Gastrocnemius medialis (tissue), 4 donors: ENCODE measurements at regions not wholly inside any gene's neighbourhood (a gene's known extent, or its start where the extent isn't known, plus 50 kb on each side); places are given as distances from the start of the nearest gene placed in this dataset.
"Not testable (repeated sequence)": the region's sequence is repeated elsewhere in the genome, so short reads cannot be mapped to it uniquely, and the experiment has no call there.

ENCODE experiments used
- CTCF ChIP-seq, 5 experiments: fragments of 450-650 bp in 3 of 5; fragments of 200-600 bp in 2 of 5; sonication (generic) in 2 of 5; IDR thresholded peaks in 4 of 5; conservative IDR thresholded peaks in 1 of 5; 1 replicate in 4 of 5; 2 replicates in 1 of 5; pipeline ENCODE4 v1.5.1; 2016 to 2019; ENCODE audit warnings: antibody characterized with exemption in 5 of 5, mild to moderate bottlenecking in 3 of 5, moderate library complexity in 3 of 5
- POLR2A ChIP-seq, 2 donors: fragments of 450-650 bp; IDR thresholded peaks; one replicate each; pipeline ENCODE4 v1.6.1; 2017; ENCODE audit warnings: antibody characterized with exemption in 2 of 2, mild to moderate bottlenecking in 2 of 2, moderate library complexity in 2 of 2

GRCh38 chr3:145333427-145333826 lies 827.6 kb downstream of the PLOD2 start:
- not testable (repeated sequence) for TF ChIP-seq CTCF (IDR thresholded peaks at IDR 0.05 in 4 of 5, conservative IDR thresholded peaks at IDR 0.05 in 1 of 5); POLR2A (IDR thresholded peaks at IDR 0.05)
